Psoas muscle (tissue), 7 donors: ENCODE measurements at regions not wholly inside any gene's neighbourhood (a gene's known extent, or its start where the extent isn't known, plus 50 kb on each side); places are given as distances from the start of the nearest gene placed in this dataset.

Experiments
- ATAC-seq, 4 donors: fragments of 200-7000 bp; cut with Tn5 transposase; one replicate each; pipeline ENCODE4 v1.9.1; 2020; ENCODE audit warnings: moderate library complexity in 3 of 4, mild to moderate bottlenecking in 2 of 4
- DNase-seq, 2 donors: peaks; one replicate each; pipeline ENCODE4 v3.0.0-alpha.2; 2020
- H3K27ac ChIP-seq: fragments of 200-600 bp; one replicate; pipeline ENCODE4 v1.8.0; 2022
- H3K27me3 ChIP-seq, 3 donors: fragments of 200-600 bp in 1 of 3; one replicate each; pipeline versions ENCODE4 v1.6.1 to v1.8.0; 2013 to 2022; ENCODE audit warnings: low read length in 2 of 3, mild to moderate bottlenecking in 2 of 3, moderate library complexity in 1 of 3; ENCODE audit not compliant: insufficient read depth in 3 of 3
- H3K36me3 ChIP-seq, 2 donors: fragments of 200-600 bp in 1 of 2; one replicate each; pipeline versions ENCODE4 v1.6.1 to v1.8.0; 2013 to 2022; ENCODE audit warnings: low read depth in 1 of 2, mild to moderate bottlenecking in 1 of 2, moderate library complexity in 1 of 2; ENCODE audit not compliant: insufficient read depth in 1 of 2
- H3K4me1 ChIP-seq: fragments of 200-600 bp; one replicate; pipeline ENCODE4 v1.8.0; 2022
- H3K4me3 ChIP-seq: fragments of 200-600 bp; one replicate; pipeline ENCODE4 v1.8.0; 2022; ENCODE audit warnings: mild to moderate bottlenecking
- H3K9me3 ChIP-seq: fragments of 200-600 bp; one replicate; pipeline ENCODE4 v1.8.0; 2022
- CTCF ChIP-seq: fragments of 200-600 bp; IDR thresholded peaks from one replicate; pipeline ENCODE4 v1.8.0; 2022; ENCODE audit warnings: antibody characterized with exemption
- WGBS, 3 donors: extraction: QIAGEN DNeasy Blood & Tissue Kit; methylation state at CpG; one replicate each; pipeline versions ENCODE4 v1.1.6 to v1.1.7; 2013; 5-methylcytosine and 5-hydroxymethylcytosine counted together
- intact Hi-C, 2 donors: fragments of 100-400 bp; cut with DNase I; formaldehyde crosslinking; loops; one replicate each; pipeline versions ENCODE4 v1.11.0 to v1.14.2; 2022
- donor health status: healthy with polysubstance abuse.
- donor health status: DM: no; HTN: no; CAD: no; lungs with moderate emphysema.
- donor health status: Bipolar disorder and iron deficiency.
- donor health status: healthy.
- donor health status: DM: yes; HTN: yes; CAD: no.
- donor health status: DM: no; HTN: no; CAD: no.
- donor health status: DM: yes; HTN: yes; CAD: no.

GRCh38 chr3:16114429-16114828 is 60.1 kb upstream of the GALNT15 start:
- intact Hi-C loops, result no loop called here
- WGBS, 3 donors, result 75 to 85% (median 79%) methylated on average over 2 of the region's 2 CpGs
- Histone ChIP-seq H3K4me1 (peaks cover 10% of the 10 kb centered on the region), H3K36me3 (no peaks in the 10 kb centered on the region), H3K27ac (no peak overlapping the region), H3K9me3 (no peaks in the 10 kb centered on the region), H3K4me3 (no peak overlapping the region), H3K27me3 (no peaks in the 10 kb centered on the region)
- DNase-seq (no peak), ATAC-seq (peak in 2 of 4 donors; percentile 2 to 15)
- no peak for TF ChIP-seq CTCF

- ATAC-seq (no peak), DNase-seq (no peak)
- Histone ChIP-seq H3K4me1 (peaks cover 15% of the 10 kb centered on the region), H3K27me3 (no peaks in the 10 kb centered on the region), H3K36me3 (no peaks in the 10 kb centered on the region), H3K9me3 (no peaks in the 10 kb centered on the region), H3K27ac (no peak overlapping the region), H3K4me3 (no peak overlapping the region)
- intact Hi-C loops, result no loop called here
- no peak for TF ChIP-seq CTCF
- WGBS, 3 donors, result 76 to 84% (median 76%) methylated on average over 3 of the region's 3 CpGs
Measured at GRCh38 chr3:16114930-16115329, 59.5 kb upstream of the GALNT15 start.

GRCh38 chr3:16118396-16118795 is 56.1 kb upstream of the GALNT15 start:
- Histone ChIP-seq H3K27me3 (no peaks in the 10 kb centered on the region), H3K27ac (no peak overlapping the region), H3K36me3 (no peaks in the 10 kb centered on the region), H3K4me3 (no peak overlapping the region), H3K4me1 (peaks cover 13% of the 10 kb centered on the region), H3K9me3 (no peaks in the 10 kb centered on the region)
- 83 to 85% (median 83%) methylated on average over 9 of the region's 9 CpGs for WGBS, 3 donors
- intact Hi-C loops, result no loop called here
- ATAC-seq (peak in 1 of 4 donors; percentile 33), DNase-seq (no peak)
- no peak for TF ChIP-seq CTCF

- Histone ChIP-seq H3K27ac (no peak overlapping the region), H3K9me3 (no peaks in the 10 kb centered on the region)
- intact Hi-C loops, result no loop called here
Measured at GRCh38 chr3:16119887-16120286, 54.6 kb upstream of the GALNT15 start.

More at GRCh38 chr3:16119887-16120286, 54.6 kb upstream of the GALNT15 start:
- Histone ChIP-seq H3K4me1 (peaks cover 8% of the 10 kb centered on the region), H3K27me3 (no peaks in the 10 kb centered on the region), H3K4me3 (no peak overlapping the region), H3K36me3 (no peaks in the 10 kb centered on the region)
- no peak for TF ChIP-seq CTCF
- no peak for DNase-seq
- peak in 2 of 4 donors; percentile 37 to 59 for ATAC-seq
